HG02623 (cell line): ENCODE measurements at regions not wholly inside any gene's neighbourhood (a gene's known extent, or its start where the extent isn't known, plus 50 kb on each side); places are given as distances from the start of the nearest gene placed in this dataset.

Experiments
- ATAC-seq: cut with Tn5 transposase; IDR thresholded peaks from one replicate; pipeline ENCODE4 v1.9.1; 2021; ENCODE audit warnings: moderate library complexity; ENCODE audit not compliant: unreplicated experiment

DNA sequence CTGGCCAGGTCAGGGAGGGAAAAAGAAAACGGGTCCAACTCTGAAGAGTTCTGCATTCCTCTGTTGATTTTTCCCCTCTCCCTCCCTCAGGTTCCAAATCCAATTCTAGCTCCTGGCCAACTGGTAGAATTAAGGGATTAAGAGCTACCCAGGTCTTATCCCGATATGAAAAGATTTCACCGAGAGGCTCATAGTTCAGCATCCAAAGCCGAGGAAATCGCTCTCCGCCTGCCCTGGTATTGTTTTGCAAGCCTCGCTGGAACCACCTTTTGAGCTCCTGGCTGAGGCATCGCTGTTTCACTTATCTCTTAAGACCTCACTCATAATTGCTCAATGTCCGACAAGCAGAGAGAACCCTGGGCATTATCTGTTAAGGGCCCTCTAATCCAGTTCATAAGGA is 180.4 kb downstream of the URI1 start:
- no peak for ATAC-seq

DNA sequence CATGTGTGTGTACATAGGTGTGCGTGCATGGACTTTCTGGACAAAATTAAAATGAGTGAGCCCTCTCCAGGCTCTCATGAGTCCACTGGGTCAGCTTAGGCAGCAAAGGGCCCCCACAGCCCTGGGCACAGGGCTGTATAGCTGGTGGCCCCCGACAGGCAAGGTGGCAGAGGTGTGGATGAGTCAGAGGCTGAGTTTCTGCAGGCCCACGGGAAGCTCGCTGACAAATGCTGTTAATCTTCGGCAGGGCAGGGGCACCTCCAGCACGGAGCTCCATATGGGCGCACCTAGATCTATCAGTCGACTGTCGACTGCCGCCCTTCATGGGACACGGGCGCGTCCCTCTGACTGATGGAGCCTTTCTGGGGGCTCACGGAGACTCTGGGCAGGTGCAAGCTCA is 181.1 kb downstream of the URI1 start:
- ATAC-seq: no peak

DNA sequence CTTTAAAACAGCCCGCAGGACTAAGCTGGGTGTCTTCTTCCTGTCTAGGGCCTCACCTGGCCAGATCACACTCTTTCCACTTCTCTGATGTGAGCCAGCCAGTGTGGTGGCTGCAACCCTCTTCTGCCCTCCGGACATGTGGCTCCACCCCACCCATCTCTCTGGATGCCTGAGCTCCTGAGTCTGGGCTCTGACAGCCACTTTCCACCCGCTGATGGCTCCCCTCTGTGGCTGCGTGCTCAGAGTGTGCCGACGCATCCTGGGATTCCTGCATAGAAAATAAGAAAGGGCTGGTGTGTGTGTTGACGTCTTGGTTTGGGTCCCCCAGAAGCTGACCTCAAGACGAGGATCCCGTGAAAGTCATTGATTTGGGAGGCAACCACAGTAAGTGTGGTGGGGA is 181.6 kb downstream of the URI1 start:
- no peak for ATAC-seq

DNA sequence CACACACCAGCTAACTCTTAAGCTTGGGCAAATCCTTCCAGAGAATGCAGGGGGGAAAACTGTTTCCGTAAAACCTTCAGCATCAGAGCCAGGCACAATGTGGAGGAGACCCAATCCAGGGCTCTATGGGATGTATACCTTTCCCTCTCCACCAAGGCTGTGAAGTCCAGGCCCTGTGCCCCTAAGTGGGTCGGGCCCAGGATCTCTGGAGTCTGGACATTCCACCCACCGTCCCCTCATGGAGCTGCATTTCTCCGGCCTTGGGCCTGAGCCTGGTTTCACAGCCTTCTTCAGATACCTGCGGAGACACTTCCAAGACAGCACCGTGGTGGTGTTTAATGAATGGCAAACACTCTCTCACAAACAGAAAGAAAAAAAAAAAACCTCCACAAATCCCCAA is 186.2 kb downstream of the URI1 start:
- ATAC-seq: no peak

DNA sequence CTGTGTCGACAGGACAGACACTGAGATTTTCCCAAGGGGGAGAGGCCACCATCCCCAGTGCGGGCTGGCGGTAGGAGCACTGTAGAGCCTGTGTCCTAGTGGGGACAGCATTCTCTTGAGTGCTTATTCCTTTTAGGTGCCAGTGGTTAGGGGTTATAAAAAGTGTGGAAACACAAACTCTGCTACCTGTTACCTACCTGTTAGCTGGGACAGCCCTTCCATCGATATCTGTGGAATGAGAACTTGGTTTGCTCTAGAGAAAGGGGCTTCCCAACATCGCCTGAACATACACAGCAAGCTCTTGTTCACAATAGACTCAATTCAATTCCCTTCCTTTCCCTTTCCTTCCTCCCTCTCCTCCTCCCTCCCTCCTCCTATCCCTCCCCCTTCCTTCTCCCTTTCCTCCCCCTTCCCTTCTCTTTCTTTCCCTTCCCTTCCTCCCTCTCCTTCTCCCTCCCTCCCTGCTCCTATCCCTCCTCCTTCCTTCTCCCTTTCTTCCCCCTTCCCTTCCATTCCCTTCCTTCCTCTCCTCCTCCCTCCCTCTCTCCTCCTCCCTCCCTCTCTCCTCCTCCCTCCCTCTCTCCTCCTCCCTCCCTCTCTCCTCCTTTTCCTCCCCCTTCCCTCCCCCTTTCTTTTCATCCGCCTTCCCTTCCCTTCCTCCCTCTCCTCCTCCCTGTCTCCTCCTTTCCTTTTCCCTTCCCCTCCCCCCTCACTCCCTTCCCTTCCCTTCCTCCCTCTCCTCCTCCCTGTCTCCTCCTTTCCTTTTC is 188.5 kb downstream of the URI1 start:
- ATAC-seq: no peak

DNA sequence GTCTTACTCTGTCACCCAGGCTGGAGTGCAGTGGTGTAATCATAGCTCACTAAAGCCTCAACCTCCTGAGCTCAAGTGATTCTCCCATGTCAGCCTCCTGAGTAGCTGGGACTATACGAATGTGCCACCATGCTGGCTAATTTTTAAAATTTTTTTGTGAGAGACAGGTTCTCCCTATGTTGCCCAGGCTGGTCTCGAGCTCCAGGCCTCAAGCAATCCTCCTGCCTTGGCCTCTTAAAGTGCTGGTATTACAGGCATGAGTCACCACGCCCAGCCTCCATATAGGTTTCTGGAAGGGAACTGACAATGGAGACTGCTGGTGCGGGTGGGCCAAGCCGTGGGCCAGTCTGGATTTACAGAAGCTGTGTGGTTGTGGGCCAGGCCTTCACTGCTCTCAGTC is 189.2 kb downstream of the URI1 start:
- ATAC-seq: no peak

DNA sequence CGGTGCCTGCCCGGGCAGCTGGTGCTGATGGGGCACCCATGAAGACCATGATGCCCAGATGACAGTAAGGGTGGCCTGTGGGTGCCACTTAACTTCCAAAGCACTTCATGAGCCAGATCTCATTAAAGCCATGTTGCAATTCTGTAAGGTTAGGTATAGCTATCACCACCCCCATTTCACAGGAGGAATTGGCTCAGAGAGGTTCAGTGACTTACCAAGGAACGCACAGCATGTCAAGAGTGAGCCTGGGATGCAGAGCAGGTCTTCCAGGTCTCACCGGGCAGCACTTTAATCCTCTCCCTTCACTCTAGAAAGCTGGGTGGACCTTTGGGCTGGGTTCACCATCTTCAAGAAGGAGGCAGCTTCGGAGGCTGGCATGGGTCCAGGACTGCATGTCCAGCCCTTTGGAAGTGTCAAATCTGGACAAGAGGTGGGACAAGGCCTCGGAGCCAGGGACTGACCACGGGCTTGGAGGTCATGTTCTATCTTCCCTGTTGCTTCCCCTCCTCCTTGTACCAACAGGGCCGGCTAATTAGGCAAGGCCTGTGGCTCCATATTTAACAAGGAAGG is 189.8 kb downstream of the URI1 start:
- no peak for ATAC-seq

DNA sequence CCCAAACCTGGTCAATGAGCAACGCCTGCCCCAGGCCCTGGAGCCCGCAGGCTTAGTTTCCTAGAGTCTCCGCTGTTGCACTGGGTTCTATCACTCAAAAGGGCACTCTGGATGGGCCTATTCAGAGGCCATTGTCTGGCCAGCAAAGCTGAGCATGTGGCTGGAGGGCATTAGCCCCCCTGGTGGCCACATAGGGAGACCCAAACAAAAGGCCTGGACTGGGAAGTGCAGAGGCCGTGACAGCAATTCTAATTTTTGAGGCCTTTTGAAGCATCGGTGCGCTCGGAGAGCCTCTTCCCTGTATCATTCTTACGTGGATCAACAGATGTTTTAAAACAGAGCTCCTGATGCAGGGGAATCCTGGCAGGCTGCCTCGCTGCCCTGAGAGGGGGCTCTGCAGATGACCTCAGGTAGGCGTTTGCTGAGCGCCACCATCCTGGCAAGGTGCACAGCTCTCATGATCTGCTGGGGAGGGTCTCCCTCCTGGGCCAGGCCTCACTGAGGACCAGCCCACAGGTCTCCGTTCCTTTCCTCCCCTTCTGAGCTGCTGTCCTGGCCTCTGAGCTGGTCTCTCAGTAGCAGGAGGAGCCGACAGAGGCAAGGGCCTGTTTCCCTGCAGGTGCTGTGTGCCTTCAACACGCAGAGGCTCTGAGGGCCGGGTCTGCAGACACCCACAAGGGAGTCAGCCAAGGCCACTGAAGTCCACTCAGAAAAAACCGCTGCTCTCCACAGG is 190.5 kb downstream of the URI1 start:
- ATAC-seq: no peak

DNA sequence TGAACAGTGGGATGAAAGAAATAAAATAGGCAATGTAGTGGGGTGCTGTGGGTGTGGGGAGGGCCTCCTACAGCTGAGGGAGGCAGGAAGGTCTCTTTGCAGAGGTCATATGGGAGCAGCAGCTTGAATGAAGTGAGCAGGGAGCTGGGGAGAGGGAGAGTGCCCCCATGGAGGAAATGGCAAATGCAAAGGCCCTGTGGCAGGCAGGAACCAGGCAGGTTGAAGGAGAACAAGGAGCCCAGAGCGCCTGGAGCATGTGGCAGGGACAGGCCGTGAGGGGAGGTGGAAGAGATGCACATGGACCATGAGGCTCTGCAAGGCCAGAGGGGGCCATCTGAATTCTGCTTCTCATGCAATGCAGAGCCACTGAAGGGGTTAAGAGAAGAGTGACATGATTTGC is 191.8 kb downstream of the URI1 start:
- no peak for ATAC-seq

DNA sequence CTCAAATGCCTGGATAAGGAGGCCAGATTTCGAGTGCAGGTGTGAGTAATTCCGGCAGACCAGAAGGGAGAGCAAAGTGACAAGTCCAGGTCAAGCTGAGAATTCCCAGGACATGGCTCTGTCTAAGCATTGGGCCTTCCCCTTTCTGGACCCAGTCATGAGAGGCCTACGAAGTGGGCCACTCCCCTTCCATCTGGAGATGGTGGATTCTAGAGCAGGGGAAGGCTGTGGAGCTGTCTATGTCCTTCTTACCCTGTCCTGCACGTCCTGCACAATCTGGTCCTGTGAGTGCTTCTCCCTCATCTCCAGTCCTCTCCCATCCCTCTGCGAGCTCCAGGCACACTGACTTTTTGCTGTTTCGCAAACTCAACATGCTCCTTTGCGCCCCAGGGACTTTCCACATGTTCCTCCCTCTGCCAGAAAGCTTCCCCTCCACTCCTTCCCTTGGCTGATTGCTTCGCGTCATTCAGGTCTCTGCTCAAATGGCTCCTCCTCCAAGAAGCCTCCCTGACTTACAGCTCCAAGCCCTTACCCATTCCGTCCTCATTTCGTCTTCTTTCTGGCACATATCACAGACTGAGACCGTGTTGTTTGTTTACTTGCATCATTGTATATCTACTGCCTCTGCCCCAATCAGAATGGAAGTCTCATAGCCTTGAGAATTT is 193.2 kb downstream of the URI1 start:
- ATAC-seq: no peak

DNA sequence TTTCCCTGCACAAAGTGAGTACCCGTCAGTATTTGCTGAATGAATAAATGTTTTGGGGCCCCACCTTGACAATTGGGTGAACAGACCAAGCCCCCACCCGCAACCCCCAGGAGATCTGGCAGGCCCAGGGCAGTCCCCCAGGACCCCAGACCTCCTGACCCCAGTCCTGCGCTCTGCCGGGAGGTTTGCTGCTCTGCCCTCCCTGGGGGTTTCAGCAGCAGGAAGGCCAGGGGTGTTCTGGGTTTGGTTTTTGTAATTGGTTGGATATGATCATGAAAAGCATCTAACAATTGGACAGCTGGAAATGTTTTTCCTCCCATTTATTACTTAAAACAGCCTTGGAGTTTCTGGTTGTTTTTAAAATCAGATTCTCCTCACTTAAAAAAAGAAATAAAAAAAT is 193.8 kb downstream of the URI1 start:
- ATAC-seq: no peak

DNA sequence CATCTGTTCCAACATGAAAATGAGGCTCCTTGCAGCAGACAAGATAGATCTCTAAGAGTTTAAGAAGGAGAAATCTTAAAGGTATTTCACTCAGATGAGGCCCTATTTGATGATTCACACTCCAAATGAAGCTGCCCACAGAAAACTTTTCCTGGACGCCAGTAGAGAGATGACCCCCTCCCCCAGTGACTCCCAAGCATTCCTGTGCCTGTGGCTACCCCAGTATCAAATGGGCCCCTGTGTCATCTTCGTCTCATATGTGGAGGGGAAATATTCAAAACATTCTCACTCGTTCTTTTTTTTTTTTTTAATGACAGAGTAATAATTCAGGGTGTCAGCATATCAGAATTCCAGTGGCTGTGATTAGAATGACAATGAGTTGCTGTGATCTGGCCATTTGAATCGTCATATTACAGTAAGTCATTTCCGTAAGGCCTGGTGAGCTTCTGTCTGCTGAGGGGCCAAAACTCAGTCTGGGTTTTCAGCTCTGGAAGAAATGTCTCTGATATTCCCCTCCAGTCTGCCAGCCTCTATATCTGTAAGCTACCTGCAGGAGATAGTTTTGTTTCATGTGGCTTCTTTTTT is 194.7 kb downstream of the URI1 start:
- ATAC-seq: no peak

DNA sequence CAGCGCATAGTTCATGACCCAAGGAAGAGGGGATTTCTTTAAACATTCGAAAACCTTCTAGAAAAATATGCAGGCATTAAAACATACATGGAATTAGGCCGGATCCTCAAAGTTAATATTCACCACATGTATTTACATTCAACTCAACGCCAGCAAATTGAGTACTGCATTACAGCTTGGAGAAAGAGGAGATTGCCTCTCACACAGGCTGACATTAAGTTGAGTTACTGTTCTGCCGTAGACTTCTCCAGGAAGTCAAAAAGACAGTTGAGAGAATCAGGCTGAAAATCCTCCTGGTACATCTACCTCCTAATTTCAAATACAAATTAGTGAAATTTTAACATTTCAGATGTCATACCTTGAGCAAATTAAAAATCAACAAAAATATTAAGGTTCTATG is 195.7 kb downstream of the URI1 start:
- no peak for ATAC-seq

DNA sequence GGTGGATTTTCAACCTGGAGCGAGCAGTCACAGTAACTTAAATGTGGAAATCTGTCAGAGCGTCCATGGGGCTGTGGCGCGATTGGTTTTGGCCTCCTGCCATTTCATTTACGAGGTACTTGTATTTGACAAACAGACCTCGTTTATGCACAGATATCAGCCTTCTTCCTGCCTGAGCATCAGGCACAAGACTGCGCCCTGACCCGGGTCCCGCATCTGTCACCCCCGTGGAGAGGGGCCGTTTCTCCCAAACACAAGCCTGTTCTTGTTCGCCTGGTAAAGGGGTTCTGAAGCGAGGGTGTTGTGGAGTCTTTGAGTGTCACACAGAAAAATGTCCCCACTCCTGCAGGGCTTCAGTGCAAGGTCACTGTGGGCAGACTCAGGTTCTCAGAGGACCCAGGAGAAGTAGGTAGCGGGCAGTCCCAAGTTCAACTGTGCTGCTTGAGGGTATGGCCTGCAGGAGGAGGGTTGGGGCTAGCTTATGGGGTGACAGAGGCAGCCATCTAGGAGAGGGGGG is 202.3 kb downstream of the URI1 start:
- no peak for ATAC-seq

DNA sequence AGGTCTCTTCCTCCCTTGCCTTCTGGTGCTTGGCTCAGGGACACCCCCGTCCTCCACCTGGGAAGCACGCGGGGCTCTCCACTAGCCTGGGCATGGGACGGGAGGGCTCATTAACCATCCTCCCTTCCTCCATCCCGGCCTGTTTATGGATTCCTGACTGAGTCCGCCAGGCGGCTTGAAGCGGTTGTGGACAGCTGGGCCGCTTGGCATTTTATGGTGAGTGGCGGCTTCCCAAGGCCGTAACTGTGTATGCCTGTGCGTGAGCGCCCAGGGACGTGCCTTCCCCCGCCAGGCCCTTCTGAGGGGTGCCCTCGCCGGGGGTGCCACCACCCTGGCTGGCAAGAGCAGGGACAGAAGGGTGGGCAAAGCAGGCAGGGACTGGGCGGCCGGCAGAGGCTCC is 202.8 kb downstream of the URI1 start:
- no peak for ATAC-seq

DNA sequence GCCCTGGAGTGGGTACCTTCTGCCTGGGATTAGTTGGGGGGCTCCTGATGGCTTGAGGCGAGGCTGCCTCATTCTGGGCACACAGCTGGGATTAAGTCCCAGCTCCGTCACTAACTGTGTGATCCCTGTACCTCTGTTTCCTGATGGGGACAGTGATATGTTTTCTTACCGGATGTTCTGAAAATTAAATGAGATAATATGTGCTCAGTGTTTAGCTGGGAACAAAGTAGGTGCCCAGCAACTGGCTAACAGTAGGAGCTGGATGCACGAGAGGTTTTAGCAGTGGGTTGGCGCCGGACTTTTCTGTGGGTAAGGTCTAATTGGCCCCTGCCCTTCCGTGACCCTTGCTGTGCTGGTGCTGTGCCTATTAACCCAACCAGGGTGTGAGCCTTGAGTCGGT is 203.4 kb downstream of the URI1 start:
- no peak for ATAC-seq

DNA sequence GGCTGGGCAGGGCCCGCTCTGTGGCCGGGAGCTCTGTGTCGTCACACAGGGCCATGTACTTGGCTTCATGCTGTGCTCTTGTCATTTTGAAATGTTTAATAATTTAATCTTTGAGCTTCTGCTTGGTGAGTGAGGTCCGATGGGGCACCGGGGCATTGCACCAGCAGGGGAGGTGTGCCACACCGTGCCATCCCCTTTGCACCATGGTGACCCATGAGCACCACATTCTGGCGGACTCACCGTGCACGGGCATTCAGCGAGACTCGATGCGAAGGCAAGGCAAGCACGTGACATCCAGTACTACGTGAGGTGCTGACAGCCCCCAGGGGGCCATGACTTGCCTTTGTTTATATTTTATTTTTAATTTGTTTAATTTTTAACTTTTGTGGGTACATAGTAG is 204.3 kb downstream of the URI1 start:
- no peak for ATAC-seq

DNA sequence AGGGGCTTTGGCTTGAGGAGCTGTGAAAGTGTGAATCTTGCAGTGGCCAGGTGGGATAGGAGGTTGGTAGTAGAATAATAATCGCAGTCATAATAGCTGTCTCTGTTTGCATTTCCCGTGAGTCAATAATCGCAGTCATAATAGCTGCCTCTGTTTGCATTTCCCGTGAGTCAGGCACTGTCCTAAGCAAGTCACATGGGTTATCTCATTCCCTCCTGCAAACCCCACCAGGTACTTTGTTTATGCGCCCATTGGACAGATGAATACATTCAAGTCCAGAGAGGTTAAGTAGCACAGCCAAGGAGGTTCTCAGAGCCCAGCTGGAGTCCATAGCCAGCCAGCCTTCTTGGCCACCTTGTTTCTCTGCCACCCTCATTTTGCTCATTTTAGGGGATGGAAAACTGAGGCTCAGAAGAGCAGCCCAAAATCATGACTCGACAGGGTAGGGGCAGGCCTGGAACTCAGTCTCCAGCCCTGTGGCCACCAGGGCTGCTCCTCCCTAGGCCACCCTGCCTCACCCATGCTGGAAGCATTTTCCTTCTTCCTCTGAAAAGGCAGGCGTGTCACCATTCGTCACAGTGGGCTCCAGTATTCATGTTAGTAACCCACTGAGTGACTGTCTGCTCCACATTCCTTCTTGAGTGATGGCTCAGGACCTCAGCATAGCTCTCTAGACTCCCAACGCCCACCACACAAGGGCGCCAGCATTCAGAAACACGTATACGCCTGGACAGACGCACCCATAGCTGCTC is 206.2 kb downstream of the URI1 start:
- ATAC-seq: no peak

DNA sequence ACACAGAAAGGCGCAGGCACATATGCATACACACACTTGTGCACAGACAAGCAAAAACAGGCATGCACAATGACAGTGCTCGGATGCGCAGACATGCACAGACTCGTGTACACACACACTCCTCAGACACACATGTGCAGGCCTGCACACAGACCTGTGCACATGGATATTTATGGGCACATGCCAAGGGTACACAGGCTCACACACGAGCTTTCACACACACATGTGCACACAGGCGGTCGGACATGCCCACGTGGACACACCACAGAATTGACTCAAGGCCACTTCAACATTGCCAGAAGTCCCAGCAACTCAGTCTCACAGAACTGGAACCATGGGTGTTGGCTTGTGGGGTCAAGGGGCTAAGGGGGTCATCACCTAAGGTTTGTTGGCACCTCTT is 206.8 kb downstream of the URI1 start:
- no peak for ATAC-seq

DNA sequence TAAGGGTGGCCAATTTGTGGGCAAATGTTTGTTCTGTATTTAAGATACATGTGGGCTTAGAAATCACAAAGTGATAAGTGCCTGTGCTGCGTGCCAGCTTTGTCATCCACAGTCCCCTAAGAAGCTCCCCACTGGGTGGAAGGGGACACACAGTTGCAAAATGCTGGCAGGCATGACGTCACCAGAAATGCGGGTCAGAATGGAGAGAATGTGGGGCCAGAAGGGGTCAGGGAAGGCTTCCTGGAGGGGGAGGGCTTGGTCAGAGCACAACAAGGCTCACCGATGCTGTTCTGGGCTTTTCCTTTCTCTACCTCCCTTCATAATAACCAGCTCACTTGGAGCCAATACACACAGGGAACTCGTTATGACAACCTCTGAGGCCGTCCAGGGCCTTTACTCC is 207.3 kb downstream of the URI1 start:
- ATAC-seq: no peak

DNA sequence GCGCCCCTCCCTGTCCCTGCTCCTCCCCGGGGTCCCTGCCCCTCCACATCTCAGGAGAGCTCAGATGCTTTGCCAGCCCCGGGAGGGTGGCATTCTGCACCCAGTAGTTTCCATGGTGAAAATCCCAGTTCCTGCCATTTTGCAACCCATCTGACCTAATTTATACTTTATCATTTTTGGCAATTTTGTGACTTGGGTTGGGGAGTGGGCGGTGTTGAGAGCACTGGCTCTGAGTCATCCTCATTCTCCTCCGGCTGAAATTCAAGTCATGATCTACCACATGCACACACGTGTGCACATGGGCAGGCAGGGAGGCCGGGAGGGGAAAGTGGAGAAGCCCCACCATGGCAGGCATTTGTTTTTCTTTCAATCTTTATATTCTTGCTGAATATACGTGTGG is 208.6 kb downstream of the URI1 start:
- ATAC-seq: no peak
